OCI-LY3 (cell line): ENCODE measurements at regions not wholly inside any gene's neighbourhood (a gene's known extent, or its start where the extent isn't known, plus 50 kb on each side); places are given as distances from the start of the nearest gene placed in this dataset.

Experiments used
- EZH2phosphoT487 ChIP-seq: fragments of 200-600 bp; shearing (Covaris generic); IDR thresholded peaks from 2 replicates; pipeline ENCODE4 v1.6.1; 2018; ENCODE audit warnings: antibody characterized with exemption, mixed run types, low read depth
- TF ChIP-seq, protein P1 (sequence below): fragments of 200-600, 300-600 bp; sonication (generic); IDR thresholded peaks from 2 replicates; pipeline ENCODE4 v1.5.1; 2014; ENCODE audit warnings: antibody characterized with exemption, low read length, low read depth

DNA sequence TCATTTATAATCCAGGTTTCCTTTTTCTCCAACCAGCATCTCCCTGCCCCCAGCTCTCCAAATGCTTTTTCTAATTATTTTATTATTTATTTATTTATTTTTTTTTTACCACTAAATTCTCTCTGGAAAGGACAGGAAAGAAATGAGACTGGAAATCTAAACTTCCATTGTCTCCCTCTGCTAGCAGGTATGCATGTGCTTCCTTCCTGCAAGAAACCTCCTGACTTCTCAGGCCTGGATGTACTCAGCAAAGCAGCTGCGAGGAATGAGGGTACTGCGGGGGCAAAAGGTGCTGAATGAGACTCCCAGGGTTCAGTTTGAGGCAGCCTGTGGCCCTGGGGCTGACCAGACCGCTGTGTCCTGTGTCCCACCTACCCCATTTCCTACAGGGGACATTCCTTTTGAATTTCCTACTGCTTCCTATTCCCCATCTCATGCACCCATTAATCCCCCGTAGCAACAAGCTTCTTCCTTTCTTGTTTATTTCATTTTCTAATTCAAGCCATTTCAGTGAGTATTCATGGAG is 324.6 kb upstream of the IGFBP3 start:
- TF ChIP-seq, protein P1, sequence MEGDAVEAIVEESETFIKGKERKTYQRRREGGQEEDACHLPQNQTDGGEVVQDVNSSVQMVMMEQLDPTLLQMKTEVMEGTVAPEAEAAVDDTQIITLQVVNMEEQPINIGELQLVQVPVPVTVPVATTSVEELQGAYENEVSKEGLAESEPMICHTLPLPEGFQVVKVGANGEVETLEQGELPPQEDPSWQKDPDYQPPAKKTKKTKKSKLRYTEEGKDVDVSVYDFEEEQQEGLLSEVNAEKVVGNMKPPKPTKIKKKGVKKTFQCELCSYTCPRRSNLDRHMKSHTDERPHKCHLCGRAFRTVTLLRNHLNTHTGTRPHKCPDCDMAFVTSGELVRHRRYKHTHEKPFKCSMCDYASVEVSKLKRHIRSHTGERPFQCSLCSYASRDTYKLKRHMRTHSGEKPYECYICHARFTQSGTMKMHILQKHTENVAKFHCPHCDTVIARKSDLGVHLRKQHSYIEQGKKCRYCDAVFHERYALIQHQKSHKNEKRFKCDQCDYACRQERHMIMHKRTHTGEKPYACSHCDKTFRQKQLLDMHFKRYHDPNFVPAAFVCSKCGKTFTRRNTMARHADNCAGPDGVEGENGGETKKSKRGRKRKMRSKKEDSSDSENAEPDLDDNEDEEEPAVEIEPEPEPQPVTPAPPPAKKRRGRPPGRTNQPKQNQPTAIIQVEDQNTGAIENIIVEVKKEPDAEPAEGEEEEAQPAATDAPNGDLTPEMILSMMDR: no peak
- no peak for TF ChIP-seq EZH2phosphoT487
